HepG2 (cell line): ENCODE measurements at regions not wholly inside any gene's neighbourhood (a gene's known extent, or its start where the extent isn't known, plus 50 kb on each side); places are given as distances from the start of the nearest gene placed in this dataset.
"Not testable (repeated sequence)": the region's sequence is repeated elsewhere in the genome, so short reads cannot be mapped to it uniquely, and the experiment has no call there.

Source experiments
- ATAC-seq: fragments of 200-7000 bp; cut with Tn5 transposase; 3 replicates; pipeline ENCODE4 v1.9.1; 2020; ENCODE audit warnings: mild to moderate bottlenecking, moderate library complexity
- BruUV-seq: library from RNA; stranded (reverse); fragments of 400-500 nt; replicated peaks from 2 replicates; lab custom pipeline; 2021; lab: Mats Ljungman, UMichigan
- CTCF ChIA-PET: fragments of 300-600 bp; formaldehyde crosslinking; extraction: SDS; loops from one replicate; lab custom pipeline; 2021; ENCODE audit warnings: low total read pairs, inconsistent platforms, low intra/inter-chr PET ratio; lab: Yijun Ruan, JAX
- POLR2A ChIA-PET: fragments of 350-600 bp; sonication (Branson Sonifier 250); formaldehyde crosslinking; loops from one replicate; lab custom pipeline; 2020; ENCODE audit warnings: antibody characterized with exemption, inconsistent platforms; lab: Yijun Ruan, JAX
- DNase-seq: peaks from one replicate; pipeline ENCODE4 v3.0.0-alpha.2; 2015; ENCODE audit warnings: low spot score
- FAIRE-seq: peaks from 3 replicates; lab custom pipeline; 2011; peaks lifted over from hg19 to GRCh38; lab: Jason Lieb, UNC
- H2AFZ ChIP-seq: one replicate; pipeline ENCODE4 v1.6.1; 2011; ENCODE audit warnings: low read length, inconsistent platforms
- H3K27ac ChIP-seq: fragments of 300-600 bp; 3 replicates; pipeline ENCODE4 v1.8.0; 2011; ENCODE audit warnings: mixed run types, mild to moderate bottlenecking, mixed read lengths, low read length, inconsistent platforms; ENCODE audit not compliant: insufficient read depth; ENCODE audit errors: extremely low read length
- H3K27me3 ChIP-seq, 2 experiments: fragments of 200-600 bp in 1 of 2; 2 replicates in 1 of 2; 3 replicates in 1 of 2; pipeline versions ENCODE4 v1.6.0 to v1.8.0; 2011; ENCODE audit warnings: low read length in 2 of 2, mild to moderate bottlenecking in 2 of 2, moderate library complexity in 2 of 2, inconsistent platforms in 1 of 2; ENCODE audit not compliant: insufficient read depth in 2 of 2, control insufficient read depth in 1 of 2
- H3K36me3 ChIP-seq, 2 experiments: fragments of 200-600 bp in 1 of 2; replicated peaks in 1 of 2; 2 replicates in 1 of 2; 3 replicates in 1 of 2; pipeline versions ENCODE4 v1.5.1 to v1.8.0; 2011; ENCODE audit warnings: low read length in 2 of 2, inconsistent platforms in 1 of 2; ENCODE audit not compliant: insufficient read depth in 2 of 2, control insufficient read depth in 1 of 2
- H3K4me1 ChIP-seq: 2 replicates; pipeline ENCODE4 v1.5.1; 2012; ENCODE audit warnings: low read length, inconsistent platforms; ENCODE audit not compliant: insufficient read depth
- H3K4me2 ChIP-seq: 2 replicates; pipeline ENCODE4 v1.6.0; 2011; ENCODE audit warnings: low read depth, low read length, inconsistent platforms
- H3K4me3 ChIP-seq, 3 experiments: fragments of 200-600 bp in 1 of 3; sonication (generic), shearing (Covaris generic) in 1 of 3; replicated peaks in 1 of 3; 2 replicates each; pipeline ENCODE4 v1.5.1; 2011 to 2016; ENCODE audit warnings: low read length in 3 of 3, inconsistent platforms in 2 of 3, low read depth in 2 of 3, mild to moderate bottlenecking in 2 of 3, control low read depth in 1 of 3, mixed read lengths in 1 of 3; ENCODE audit not compliant: insufficient read depth in 1 of 3
- H3K79me2 ChIP-seq: one replicate; pipeline ENCODE4 v1.6.1; 2011; ENCODE audit warnings: low read length, inconsistent platforms; ENCODE audit not compliant: insufficient read depth
- H3K9ac ChIP-seq: 2 replicates; pipeline ENCODE4 v1.6.0; 2011; ENCODE audit warnings: mild to moderate bottlenecking, low read depth, low read length, inconsistent platforms; ENCODE audit not compliant: insufficient read depth
- H3K9me3 ChIP-seq: 2 replicates; pipeline ENCODE4 v1.5.1; 2012; ENCODE audit warnings: mild to moderate bottlenecking, low read length
- H4K20me1 ChIP-seq: 2 replicates; pipeline ENCODE4 v1.6.0; 2011; ENCODE audit warnings: inconsistent platforms, mild to moderate bottlenecking, low read length, moderate library complexity; ENCODE audit not compliant: insufficient read depth
- CENPT ChIP-seq: sonication (generic); formaldehyde crosslinking; IDR thresholded peaks from 2 replicates; pipeline ENCODE4 v1.8.0; 2022; ENCODE audit warnings: low read depth, mild to moderate bottlenecking, moderate library complexity, missing genetic modification reagents
- FOXK2 ChIP-seq: fragments of 450-650 bp; IDR thresholded peaks from 2 replicates; pipeline ENCODE4 v1.6.1; 2016
- ISX ChIP-seq: sonication (generic); formaldehyde crosslinking; conservative IDR thresholded peaks from 2 replicates; pipeline ENCODE4 v1.5.0; 2020; ENCODE audit warnings: missing genetic modification reagents
- KLF6 ChIP-seq: IDR thresholded peaks from 2 replicates; pipeline ENCODE4 v1.8.0; 2016; ENCODE audit warnings: missing biosample characterization, missing genetic modification reagents
- MLLT10 ChIP-seq: sonication (generic); formaldehyde crosslinking; IDR thresholded peaks from 2 replicates; pipeline ENCODE4 v1.4.0; 2020; ENCODE audit warnings: missing genetic modification reagents
- NFKBIZ ChIP-seq: IDR thresholded peaks from 2 replicates; pipeline ENCODE4 v1.6.1; 2018; ENCODE audit warnings: missing genetic modification reagents, missing compliant biosample characterization
- RXRB ChIP-seq: IDR thresholded peaks from 2 replicates; pipeline ENCODE4 v1.6.1; 2016; ENCODE audit warnings: borderline replicate concordance, missing genetic modification reagents, missing compliant biosample characterization
- SMARCC2 ChIP-seq: fragments of 450-650 bp; IDR thresholded peaks from 2 replicates; pipeline ENCODE4 v1.6.1; 2017; ENCODE audit warnings: antibody characterized with exemption, mild to moderate bottlenecking
- SP4 ChIP-seq: sonication (generic); formaldehyde crosslinking; IDR thresholded peaks from 2 replicates; pipeline ENCODE4 v1.8.1; 2023; ENCODE audit warnings: mild to moderate bottlenecking, missing genetic modification reagents
- SUZ12 ChIP-seq: fragments of 150-350 bp; IDR thresholded peaks from 2 replicates; pipeline ENCODE4 v1.6.1; 2014; ENCODE audit warnings: low read depth, low read length
- TFDP2 ChIP-seq: sonication (generic); formaldehyde crosslinking; IDR thresholded peaks from 2 replicates; pipeline ENCODE4 v1.4.0; 2020; ENCODE audit warnings: missing genetic modification reagents
- ZNF207 ChIP-seq: fragments of 450-650 bp; IDR thresholded peaks from 2 replicates; pipeline ENCODE4 v1.6.1; 2016; ENCODE audit warnings: antibody characterized with exemption, borderline replicate concordance
- ZNF329 ChIP-seq: sonication (generic); formaldehyde crosslinking; IDR thresholded peaks from 2 replicates; pipeline ENCODE4 v1.9.0; 2021; ENCODE audit warnings: low read depth, mild to moderate bottlenecking, missing genetic modification reagents
- ZNF333 ChIP-seq: sonication (generic); formaldehyde crosslinking; IDR thresholded peaks from 2 replicates; pipeline ENCODE4 v1.4.0; 2020; ENCODE audit warnings: mild to moderate bottlenecking, missing genetic modification reagents, borderline replicate concordance
- ZNF484 ChIP-seq: sonication (generic); formaldehyde crosslinking; IDR thresholded peaks from 2 replicates; pipeline ENCODE4 v1.5.1; 2020; ENCODE audit warnings: mild to moderate bottlenecking, low read depth, missing genetic modification reagents, borderline replicate concordance
- ZNF564 ChIP-seq: sonication (generic); formaldehyde crosslinking; IDR thresholded peaks from 2 replicates; pipeline ENCODE4 v1.8.1; 2023; ENCODE audit warnings: mild to moderate bottlenecking, missing genetic modification reagents
- ZNF839 ChIP-seq: sonication (generic); formaldehyde crosslinking; IDR thresholded peaks from 2 replicates; pipeline ENCODE4 v1.4.0; 2020; ENCODE audit warnings: missing genetic modification reagents, mild to moderate bottlenecking, borderline replicate concordance
- ZNF891 ChIP-seq: sonication (generic); formaldehyde crosslinking; IDR thresholded peaks from 2 replicates; pipeline ENCODE4 v1.5.0; 2020; ENCODE audit warnings: mild to moderate bottlenecking, missing genetic modification reagents
- ZSCAN31 ChIP-seq: sonication (generic); formaldehyde crosslinking; IDR thresholded peaks from 2 replicates; pipeline ENCODE4 v1.5.0; 2020; ENCODE audit warnings: low read depth, mild to moderate bottlenecking, missing genetic modification reagents
- WGBS: methylation state at CpG from one replicate; pipeline ENCODE4 v1.1.6; 2017; ENCODE audit warnings: low lambda C conversion rate; 5-methylcytosine and 5-hydroxymethylcytosine counted together
- in situ Hi-C: cut with HindIII; loops from 2 replicates; pipeline ENCODE4 v1.10.0; 2017; ENCODE audit warnings: low pct_unique_long_range_greater_than_20kb; ENCODE audit not compliant: extremely low pct_ligation_motif_present
- intact Hi-C: fragments of 100-400 bp; cut with micrococcal nuclease; formaldehyde crosslinking; loops from one replicate; pipeline ENCODE4 v1.10.0; 2022; ENCODE audit not compliant: unreplicated experiment
- TF ChIP-seq, protein P1 (sequence below): sonication (generic); formaldehyde crosslinking; IDR thresholded peaks from 2 replicates; pipeline ENCODE4 v1.8.0; 2022; ENCODE audit warnings: missing genetic modification reagents, mild to moderate bottlenecking, moderate library complexity, borderline replicate concordance

GRCh38 chr6:126983779-126984178 is 134.7 kb upstream of the RSPO3 start:
- intact Hi-C loops = no loop called here
- H3K9me3 ChIP-seq = no peaks in the 10 kb centered on the region
- in situ Hi-C loops = no loop called here
- ATAC-seq (no peak), FAIRE-seq (no peak), DNase-seq (no peak)
- ChIA-PET CTCF (no interaction called here), POLR2A (no interaction called here)
- H3K27ac ChIP-seq = no peak overlapping the region
- H3K4me1 ChIP-seq = no peaks in the 10 kb centered on the region
- no TSS peak for BruUV-seq
- H4K20me1 ChIP-seq = no peaks in the 10 kb centered on the region
- H3K4me2 ChIP-seq = no peak overlapping the region
- H3K4me3 ChIP-seq = no peak overlapping the region
- H3K36me3 ChIP-seq = no peaks in the 10 kb centered on the region
- H3K27me3 ChIP-seq = no peaks in the 10 kb centered on the region
- H2AFZ ChIP-seq = no peak overlapping the region
- no peak overlapping the region for H3K9ac ChIP-seq
- 0% methylated on average over 3 of the region's 4 CpGs for WGBS
- TF ChIP-seq FOXK2 = no peak
- no peak for TF ChIP-seq RXRB
- no peak for TF ChIP-seq TFDP2 (CRISPR knock-in tag)
- no peak for TF ChIP-seq ZNF564 (CRISPR knock-in tag)
- TF ChIP-seq ZNF839 (CRISPR knock-in tag) = no peak
- no peak for TF ChIP-seq ZNF207
- TF ChIP-seq ZNF484 (CRISPR knock-in tag) = no peak
- TF ChIP-seq SP4 (CRISPR knock-in tag) = no peak
- TF ChIP-seq ZNF329 (CRISPR knock-in tag) = no peak
- no peak for TF ChIP-seq CENPT (CRISPR knock-in tag)
- no peak for TF ChIP-seq MLLT10 (CRISPR knock-in tag)
- no peak for TF ChIP-seq ISX (CRISPR knock-in tag)
- TF ChIP-seq ZNF891 (CRISPR knock-in tag) = no peak
- no peak for TF ChIP-seq ZNF333 (CRISPR knock-in tag)
- no peak for TF ChIP-seq KLF6 (CRISPR knock-in tag)
- TF ChIP-seq NFKBIZ (CRISPR knock-in tag) = no peak
- TF ChIP-seq, protein P1, sequence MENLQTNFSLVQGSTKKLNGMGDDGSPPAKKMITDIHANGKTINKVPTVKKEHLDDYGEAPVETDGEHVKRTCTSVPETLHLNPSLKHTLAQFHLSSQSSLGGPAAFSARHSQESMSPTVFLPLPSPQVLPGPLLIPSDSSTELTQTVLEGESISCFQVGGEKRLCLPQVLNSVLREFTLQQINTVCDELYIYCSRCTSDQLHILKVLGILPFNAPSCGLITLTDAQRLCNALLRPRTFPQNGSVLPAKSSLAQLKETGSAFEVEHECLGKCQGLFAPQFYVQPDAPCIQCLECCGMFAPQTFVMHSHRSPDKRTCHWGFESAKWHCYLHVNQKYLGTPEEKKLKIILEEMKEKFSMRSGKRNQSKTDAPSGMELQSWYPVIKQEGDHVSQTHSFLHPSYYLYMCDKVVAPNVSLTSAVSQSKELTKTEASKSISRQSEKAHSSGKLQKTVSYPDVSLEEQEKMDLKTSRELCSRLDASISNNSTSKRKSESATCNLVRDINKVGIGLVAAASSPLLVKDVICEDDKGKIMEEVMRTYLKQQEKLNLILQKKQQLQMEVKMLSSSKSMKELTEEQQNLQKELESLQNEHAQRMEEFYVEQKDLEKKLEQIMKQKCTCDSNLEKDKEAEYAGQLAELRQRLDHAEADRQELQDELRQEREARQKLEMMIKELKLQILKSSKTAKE (CRISPR knock-in tag) = no peak
- TF ChIP-seq SMARCC2 = no peak
- no peak for TF ChIP-seq ZSCAN31
- TF ChIP-seq SUZ12 = no peak
- H3K79me2 ChIP-seq = no peaks in the 10 kb centered on the region

DNA sequence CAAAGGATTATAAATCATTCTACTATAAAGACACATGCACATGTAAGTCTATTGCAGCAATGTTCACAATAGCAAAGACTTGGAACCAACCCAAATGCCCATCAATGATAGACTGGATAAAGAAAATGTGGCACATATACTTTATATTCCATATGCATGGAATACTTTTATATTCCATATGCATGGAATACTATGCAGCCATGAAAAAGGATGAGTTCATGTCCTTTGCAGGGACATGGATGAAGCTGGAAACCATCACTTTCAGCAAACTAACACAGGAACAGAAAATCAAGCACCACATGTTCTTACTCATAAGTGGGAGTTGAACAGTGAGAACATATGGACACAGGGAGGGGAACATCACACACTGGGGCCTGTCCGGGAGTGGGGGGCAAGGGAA is 130.3 kb upstream of the RSPO3 start:
- CTCF ChIA-PET, ATAC-seq, FAIRE-seq, POLR2A ChIA-PET, H3K4me3 ChIP-seq, intact Hi-C loops, H3K4me1 ChIP-seq, H3K27ac ChIP-seq, H3K4me2 ChIP-seq, H3K27me3 ChIP-seq, in situ Hi-C loops, H3K9me3 ChIP-seq, H3K79me2 ChIP-seq, DNase-seq, BruUV-seq, H4K20me1 ChIP-seq, H3K36me3 ChIP-seq, H3K9ac ChIP-seq, H2AFZ ChIP-seq: not testable (repeated sequence)
- WGBS = 0% methylated on average over 1 of the region's 1 CpG
